CD4-positive, alpha-beta T cell treated with Interferon alpha-2 for 1 hour (primary cell): ENCODE measurements at regions not wholly inside any gene's neighbourhood (a gene's known extent, or its start where the extent isn't known, plus 50 kb on each side); places are given as distances from the start of the nearest gene placed in this dataset.

Experiments
- DNase-seq, 2 donors: peaks; one replicate each; pipeline ENCODE4 v3.0.0-alpha.2; 2020 to 2022

GRCh38 chr10:35705051-35705450 lies 63.0 kb upstream of the FZD8 start:
- no peak for DNase-seq

GRCh38 chr10:35704401-35704800 lies 62.3 kb upstream of the FZD8 start:
- DNase-seq, result no peak

DNA sequence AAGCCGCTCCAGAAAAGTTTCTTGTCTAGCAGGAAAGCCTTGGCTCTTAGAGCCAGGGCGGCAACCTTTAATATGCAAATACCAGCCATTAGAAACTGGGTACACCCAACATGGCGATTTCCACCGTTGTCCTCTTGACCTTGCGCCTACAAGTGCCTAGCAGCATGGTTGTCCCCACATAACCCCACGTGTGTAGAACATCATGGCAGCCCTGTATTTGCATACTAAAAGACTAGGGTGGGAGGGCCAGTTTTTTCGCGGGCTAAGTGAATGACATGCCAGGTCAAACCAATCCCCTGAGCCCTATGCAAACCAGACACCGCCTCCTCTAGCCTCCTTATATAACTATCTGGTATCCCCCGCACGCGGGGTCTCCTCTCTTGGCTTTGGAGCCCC lies 58.4 kb upstream of the FZD8 start:
- DNase-seq, result no peak

- DNase-seq, result no peak
Measured at GRCh38 chr10:35699848-35700486, 57.9 kb upstream of the FZD8 start.

DNA sequence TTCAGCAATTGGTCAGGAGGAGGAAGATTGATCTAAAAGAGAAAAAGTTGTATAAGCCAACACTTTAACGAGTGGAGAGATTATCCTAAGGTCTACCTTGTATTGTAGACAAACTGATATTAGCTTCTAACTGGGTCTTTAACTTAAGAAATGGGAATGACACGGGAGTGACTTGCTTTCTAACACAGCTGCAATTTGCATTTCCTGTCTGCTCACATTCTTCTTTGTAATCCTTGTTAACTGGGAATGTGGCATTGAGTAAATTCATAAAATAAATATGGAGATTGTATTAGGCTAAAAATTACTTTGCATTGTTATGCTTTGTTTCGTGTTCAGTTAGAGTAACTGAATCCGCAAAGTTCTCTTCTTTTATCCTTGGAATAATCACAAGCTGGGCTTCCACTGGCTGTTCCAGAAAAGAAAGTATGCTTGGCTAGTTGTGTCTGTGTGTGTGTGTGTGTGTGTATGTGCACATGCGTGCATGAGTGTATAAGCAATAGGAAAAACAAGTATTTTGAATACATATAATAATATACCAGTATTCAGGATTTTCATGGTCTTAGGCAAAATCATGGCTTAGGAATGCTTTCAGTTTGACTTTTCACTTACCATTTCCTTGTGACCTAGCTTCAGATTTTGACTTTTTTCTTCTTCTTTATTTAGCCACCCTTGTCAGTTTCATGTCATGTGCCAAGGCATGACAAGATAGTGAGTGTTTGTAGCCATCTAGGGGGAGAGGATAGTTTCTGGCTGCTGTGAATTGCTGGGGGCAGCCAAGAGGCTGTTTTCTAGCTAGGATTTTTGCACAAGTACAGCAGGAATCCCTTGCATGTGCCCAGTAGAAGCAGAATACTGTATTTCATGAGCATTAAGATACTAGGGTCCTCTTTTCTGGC lies 54.5 kb upstream of the FZD8 start:
- no peak for DNase-seq

GRCh38 chr10:35693800-35694199 lies 51.7 kb upstream of the FZD8 start:
- DNase-seq, result no peak
